A673 (cell line): ENCODE measurements at regions not wholly inside any gene's neighbourhood (a gene's known extent, or its start where the extent isn't known, plus 50 kb on each side); places are given as distances from the start of the nearest gene placed in this dataset.

Experiments used
- EZH2 ChIP-seq: fragments of 200-600 bp; sonication (generic); IDR thresholded peaks from 2 replicates; pipeline ENCODE4 v1.6.1; 2017; ENCODE audit warnings: borderline replicate concordance, low read depth, mild to moderate bottlenecking, mixed read lengths, antibody characterized with exemption, low read length; ENCODE audit not compliant: poor library complexity, severe bottlenecking
- TF ChIP-seq, protein P1 (sequence below): fragments of 300-800, 200-600 bp; sonication (generic); conservative IDR thresholded peaks from 2 replicates; pipeline ENCODE4 v1.5.1; 2017; ENCODE audit warnings: low read depth, mild to moderate bottlenecking, antibody characterized with exemption, low read length, moderate library complexity, mixed read lengths

DNA sequence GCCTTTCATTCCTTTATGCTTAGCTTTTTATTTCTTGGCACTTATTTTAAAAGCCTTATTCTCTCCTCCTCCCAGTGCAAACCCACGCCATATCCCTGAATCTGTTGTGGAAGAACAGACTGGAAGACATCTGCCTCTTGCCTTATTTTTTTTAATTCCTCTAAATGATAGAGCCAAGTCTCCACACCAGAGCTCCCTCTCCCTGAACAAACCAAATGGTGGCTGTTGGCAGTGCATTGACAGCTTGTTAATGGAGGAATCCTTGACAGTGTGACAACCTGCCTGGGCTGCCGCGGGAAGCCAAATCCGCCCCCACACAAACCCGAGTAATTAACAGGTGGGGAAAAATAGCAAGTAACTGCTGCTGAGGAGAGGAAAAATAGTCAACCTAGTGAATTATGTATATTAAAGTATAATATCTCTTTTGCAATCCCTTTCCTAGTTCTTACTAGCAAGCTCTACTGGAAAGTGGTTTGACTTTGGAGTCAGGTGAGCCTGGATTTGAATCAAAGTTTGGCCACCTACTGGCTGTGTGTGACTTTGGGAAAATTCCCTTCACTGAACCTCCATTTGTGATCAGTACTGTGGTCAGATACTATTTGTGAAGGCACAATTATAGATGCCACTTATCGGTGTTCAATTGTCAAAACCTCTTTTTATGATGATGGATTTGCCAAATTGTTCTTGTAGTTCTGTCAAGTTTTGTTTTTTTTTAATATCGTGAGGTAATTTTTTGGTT lies 589.6 kb downstream of the PDCD6IP start:
- TF ChIP-seq, protein P1, sequence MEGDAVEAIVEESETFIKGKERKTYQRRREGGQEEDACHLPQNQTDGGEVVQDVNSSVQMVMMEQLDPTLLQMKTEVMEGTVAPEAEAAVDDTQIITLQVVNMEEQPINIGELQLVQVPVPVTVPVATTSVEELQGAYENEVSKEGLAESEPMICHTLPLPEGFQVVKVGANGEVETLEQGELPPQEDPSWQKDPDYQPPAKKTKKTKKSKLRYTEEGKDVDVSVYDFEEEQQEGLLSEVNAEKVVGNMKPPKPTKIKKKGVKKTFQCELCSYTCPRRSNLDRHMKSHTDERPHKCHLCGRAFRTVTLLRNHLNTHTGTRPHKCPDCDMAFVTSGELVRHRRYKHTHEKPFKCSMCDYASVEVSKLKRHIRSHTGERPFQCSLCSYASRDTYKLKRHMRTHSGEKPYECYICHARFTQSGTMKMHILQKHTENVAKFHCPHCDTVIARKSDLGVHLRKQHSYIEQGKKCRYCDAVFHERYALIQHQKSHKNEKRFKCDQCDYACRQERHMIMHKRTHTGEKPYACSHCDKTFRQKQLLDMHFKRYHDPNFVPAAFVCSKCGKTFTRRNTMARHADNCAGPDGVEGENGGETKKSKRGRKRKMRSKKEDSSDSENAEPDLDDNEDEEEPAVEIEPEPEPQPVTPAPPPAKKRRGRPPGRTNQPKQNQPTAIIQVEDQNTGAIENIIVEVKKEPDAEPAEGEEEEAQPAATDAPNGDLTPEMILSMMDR, result 0 out of 2 replicates have a peak, but pooled peaks have one; percentile 32
- TF ChIP-seq EZH2, result no peak
